Esophagus mucosa (tissue), 1 donor: ENCODE measurements at regions not wholly inside any gene's neighbourhood (a gene's known extent, or its start where the extent isn't known, plus 50 kb on each side); places are given as distances from the start of the nearest gene placed in this dataset.

ENCODE experiments used
- ATAC-seq: fragments of 200-7000 bp; cut with Tn5 transposase; one replicate; pipeline ENCODE4 v1.9.1; 2020
- donor health status: DM: yes; HTN: yes; CAD: no.

DNA sequence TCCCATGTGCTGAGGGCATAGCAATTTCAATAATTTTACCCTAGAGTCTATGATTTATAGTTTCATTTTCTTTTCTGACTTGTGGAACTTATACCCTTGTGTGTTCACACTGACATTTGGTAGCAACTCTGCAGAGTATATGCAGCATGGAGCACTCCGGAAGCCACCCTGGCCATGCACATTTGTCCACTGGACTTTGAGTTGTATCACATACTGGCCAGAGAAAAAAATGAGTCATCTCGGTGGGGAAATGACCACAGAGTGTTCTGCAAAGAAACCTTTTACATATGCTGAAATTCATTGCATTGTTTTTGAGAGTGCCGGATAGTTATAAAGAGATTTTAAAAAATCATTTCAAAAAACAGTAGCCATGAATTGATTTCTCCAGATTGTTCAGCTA is 164.8 kb upstream of the COBL start:
- ATAC-seq = no peak

DNA sequence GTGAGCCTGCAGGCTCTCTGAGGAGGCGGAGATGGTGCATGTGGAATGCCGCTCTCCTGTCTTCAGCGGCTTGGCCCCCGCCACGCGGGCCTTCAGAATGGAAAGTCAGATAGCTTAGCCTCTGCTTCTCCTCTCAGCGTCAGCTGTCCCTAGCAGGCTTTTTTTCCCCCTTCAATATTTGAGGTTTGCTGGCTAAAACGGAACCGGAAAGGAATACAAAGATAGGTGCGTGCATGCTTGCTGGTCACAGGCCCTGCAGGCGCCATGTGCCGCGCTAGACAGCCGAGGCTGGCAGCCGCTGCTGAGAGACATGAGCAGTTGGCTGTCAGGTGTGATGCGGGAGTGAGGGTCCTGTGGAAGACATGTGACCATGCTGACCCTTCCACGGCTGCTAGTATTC is 161.2 kb upstream of the COBL start:
- no peak for ATAC-seq

DNA sequence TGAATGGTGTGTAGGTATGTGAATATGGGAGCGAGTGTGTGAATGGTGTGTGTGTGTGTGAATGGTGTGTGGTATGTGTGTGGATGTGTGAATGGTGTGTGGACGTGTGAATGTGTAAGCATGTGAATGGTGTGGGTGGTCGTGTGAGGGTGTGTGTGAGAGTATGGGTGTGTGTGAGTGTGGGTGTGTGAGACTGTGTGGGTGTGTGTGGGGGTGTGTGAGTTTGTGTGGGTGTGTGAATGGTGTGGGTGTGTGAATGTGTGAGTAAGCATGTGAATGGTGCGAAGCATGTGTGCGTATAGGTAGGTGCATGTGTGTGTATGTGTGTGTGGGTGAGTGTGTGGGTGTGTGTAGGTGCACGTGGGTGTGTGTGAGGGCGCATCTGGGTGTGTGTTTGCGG is 160.7 kb upstream of the COBL start:
- no peak for ATAC-seq

DNA sequence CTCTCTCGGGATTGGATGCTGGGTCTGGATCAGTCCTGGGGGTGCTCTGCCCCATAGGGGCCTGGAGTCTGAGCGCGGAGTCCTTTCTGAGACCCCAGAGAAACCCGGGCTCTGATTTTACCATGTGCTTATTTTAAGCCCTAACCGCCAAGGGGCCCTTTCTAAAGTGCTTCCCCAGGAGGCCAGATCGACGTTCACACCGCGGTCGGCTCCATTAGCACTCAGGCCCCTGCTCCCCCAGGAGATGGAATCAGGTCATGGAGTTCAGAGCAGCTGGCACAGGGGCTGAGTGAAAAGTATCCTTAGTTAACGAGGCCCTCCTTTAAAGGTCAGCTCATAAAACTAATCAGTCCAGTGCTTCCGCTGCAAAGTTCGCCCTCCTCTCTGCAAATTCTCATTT is 159.4 kb upstream of the COBL start:
- ATAC-seq = no peak

DNA sequence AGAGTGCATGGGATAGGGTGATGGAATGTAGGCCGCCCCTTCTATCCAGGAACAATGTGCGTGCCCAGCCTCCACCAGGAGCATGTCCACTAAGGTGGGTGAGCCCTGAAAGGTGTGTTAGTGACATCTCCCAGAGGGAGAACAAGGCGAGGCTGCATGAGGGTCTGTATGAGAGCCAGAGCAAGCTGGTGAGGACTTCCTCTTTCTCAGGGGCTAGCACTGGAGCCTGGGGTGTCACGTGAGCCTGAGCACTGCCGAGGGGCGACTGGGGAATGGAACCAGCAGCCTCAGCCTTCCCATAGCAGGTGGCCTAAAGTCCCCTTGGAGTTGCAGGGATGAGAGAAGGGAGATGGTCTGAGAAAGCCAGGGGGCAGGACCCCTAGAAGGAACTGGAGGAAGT is 156.3 kb upstream of the COBL start:
- no peak for ATAC-seq

DNA sequence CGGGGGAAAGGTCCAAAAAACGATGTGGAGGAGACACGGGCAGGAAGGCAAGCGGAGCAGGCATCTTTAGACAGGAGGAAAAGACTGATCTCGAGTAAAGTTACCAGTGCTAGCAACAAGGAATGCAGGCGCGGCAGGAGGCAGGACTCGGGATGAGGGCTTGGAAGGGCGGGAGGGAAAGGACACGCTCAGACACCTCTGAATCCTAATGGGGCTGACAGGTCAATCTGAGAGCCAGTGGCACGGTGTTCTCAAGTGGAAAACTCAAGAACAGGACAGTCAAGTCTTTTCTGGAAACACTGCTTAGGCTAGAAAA is 155.3 kb upstream of the COBL start:
- ATAC-seq = no peak

DNA sequence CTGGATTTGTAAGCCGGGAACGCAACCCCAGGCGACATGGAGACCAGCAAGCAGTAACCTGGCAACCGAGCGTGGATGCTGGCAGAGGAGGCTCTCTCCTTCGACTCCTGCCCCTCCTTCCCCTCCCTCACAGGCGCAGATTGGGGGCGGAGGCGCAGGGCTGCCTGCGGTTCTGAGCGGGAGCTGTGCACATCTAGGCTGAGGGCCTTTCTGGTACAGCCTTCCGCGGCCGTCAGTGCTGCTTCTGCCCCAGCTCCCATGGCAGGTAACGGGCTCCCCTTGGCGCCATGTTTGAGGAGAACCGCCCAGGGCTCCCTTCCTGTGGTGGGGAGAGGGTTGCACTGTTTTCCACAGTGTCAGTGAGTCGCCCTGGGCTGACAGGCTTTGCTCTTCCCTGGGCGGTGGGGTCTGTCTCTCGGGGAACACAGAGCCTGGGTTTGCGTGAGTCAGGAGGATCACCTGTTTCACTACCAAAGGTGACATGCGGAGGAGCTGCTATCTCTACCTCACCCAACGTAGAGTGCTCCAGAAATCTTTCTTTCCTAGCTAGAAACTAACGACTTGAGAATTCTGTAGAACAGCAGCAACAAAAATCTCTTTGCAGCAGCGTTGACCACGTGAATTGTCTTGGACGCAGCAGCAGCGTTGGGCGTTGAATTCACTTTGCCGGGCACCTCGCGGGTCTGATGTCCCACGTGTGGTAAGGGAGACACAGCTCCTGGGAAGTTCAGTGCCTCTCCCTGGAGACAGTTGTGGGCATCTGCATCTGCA is 154.8 kb upstream of the COBL start:
- ATAC-seq = no peak

DNA sequence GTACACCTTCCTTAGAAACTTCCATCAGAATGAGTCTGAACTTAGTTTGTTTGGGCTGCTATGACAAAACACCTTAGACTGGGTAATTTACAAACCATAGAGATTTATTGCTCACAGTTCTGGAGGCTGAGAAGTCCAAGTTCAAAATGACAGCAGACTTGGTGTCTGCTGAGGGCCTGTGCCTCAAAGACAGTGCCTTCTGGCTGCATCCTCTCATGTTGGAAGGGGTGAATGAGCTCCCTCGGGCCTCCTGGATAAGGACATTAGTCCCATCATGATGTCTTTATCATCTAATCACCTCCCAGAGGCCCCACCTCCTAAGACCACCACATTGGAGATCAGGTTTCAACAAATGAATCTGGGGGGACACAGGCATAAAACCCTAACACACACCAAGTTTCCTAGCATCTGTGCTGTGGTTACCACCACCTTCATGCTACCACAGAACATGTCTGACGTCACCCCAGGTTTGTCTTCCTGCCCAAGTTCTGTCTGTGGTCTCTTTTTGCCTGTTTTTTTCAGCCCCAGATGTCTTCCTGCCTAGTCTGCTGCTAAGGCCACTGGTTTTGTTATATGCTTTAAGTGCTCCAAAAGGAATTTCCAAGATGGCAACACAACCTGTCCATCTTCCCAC is 150.9 kb upstream of the COBL start:
- ATAC-seq = no peak

DNA sequence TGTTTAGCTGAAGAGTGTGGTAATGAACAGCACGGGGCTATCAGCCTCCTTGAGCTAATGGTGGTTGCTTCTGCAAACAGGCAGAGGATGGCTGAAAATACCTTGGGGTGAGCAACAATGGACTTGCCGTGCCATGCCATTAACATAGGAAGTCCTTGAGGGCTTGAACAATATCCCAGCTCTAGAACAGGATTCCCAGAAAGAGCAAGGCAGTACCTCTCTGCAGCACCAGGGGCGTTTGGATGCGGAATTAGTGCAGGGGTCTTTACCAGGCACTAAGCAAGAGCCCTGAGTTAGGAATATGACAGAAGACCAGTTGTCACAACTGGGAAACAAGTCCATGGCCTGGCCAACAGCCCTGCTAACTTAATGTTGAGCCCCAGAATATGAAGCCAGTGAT is 143.2 kb upstream of the COBL start:
- ATAC-seq = no peak

DNA sequence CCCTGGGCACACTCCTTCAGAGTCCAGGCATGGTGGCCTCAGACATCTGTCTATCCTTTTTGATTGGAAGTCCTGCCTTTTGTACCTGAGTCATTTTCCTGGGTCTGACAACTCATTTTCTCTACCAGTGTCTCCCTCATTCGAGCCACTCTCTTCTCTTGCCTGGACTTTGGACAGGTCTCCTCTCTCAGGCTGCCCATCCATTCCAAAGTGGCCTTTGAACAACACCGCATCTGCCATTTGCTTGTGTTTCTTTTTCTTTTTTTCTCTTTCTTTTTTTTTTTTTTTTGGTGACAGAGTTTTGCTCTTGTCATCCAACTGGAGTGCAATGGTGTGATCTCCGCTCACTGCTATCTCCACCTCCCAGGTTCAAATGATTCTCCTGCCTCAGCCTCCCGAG is 142.1 kb upstream of the COBL start:
- no peak for ATAC-seq

DNA sequence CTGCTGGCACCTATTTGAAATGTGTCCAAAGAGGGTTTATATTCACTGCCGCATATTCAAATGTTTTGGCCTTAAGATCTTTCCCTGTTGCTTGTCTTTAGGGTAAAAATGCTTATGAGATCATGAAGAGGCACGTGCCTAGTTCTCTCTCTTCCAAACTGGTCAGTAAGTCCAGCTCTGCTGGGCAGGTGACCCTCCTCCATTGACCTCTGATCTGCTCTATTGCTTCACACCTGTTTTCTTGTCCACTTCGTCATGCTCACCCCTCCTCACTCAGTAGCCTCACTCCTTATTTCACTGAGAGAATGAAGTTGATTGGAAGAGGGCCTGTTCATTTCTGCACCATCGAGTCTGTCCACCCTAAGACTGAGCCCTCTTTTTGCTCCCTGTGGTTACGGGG is 140.5 kb upstream of the COBL start:
- ATAC-seq = no peak

DNA sequence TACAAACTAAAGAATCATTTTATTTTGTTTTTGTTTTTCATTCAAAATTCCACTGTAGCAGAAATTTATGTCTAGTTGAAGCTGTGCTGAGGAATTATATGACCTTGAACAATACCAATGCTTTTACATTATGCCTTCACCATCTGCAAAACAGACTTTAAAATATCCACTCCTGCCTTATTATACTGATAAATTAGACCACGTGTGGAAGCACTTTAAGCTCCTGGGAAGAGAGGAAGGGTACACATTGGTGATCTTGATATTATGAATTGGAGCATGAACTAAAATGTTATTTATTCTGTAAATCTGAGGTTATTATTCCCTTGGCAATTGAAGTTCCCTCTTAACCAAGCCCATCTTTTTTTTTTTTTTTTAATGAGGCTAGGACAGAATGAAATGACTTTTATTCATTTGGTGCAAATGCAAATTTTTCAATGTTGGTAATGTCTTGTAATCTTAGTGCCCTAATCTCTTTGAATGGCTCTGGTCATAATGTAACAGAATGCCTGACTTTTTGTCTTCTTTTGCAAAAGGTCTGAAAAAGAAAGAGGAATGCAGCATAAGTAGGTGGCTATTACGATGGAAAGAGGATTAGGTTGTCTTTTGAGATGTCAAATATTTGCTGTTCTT is 139.9 kb upstream of the COBL start:
- no peak for ATAC-seq

DNA sequence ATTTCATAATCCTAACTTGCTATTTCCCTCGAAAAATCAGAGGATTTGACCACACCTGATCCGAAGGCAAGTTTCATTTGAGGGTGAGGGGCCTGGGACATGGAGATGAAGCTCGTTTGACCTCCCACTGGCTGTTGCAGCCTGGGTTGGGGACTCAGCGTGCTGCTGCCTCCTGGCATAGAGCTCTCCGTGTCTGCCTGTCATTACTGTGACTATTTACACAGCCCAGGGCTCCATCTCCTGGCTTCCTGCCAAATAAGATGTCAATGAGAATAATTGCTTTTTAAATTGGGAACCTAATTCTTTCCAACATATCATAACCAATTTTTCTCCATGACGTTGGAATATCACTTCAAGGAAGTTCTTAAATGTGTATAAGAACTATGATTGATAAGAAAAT is 139.3 kb upstream of the COBL start:
- no peak for ATAC-seq

DNA sequence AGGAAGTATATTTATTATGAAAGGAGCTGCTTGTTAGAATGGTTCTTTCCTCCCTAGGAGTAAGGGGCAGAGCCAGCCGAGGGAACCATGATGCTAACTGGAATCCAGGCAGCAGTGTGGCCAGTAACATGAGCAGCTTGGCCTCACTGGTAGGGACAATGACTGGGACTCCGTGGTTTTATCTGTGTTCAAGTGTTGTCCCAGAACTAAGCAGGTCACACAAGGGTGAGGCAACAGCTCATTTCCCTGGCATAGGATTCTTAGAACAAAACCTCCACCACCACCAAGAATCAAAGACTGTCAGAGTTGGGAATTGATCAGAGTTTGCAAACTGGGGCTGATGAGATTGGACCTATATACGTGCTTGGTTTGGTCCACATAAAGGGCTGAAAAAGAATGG is 138.9 kb upstream of the COBL start:
- no peak for ATAC-seq

DNA sequence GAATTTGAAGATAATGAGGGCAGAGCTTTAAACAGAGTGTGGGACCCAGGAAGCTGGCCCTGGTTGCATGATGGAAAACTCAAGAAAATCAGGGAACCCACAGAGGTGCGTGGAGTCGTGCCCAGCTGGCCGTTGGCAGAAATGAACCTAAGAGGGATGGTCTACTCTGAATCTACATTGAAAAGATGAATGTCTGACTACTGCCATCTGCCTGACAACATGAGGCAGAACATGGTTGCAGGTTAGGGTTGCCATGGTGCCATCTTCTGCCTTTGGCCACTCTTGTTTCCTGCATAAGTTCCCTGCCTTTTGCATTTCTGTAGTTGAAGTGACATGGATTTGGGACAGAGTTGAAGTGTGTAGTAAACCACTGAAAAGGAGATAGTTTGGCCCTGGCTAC is 138.5 kb upstream of the COBL start:
- no peak for ATAC-seq

DNA sequence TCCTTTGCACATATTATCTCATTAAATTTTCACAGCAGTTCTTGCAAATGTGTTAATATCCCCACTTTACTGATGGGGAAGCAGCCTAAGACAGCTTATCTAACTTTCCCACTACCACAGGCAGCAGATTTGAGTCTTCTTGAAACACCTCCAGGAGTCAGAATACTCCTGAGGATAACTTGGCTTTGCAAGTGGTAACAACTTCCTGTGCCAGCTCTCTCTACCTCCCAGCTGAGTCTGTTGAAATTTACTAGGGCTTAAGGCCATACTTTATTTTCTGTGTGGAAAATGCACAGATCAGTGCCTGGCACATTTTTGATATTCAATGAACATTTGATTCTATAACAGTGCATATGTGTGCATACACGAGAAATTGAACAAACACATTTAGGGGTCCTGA is 136.1 kb upstream of the COBL start:
- no peak for ATAC-seq

DNA sequence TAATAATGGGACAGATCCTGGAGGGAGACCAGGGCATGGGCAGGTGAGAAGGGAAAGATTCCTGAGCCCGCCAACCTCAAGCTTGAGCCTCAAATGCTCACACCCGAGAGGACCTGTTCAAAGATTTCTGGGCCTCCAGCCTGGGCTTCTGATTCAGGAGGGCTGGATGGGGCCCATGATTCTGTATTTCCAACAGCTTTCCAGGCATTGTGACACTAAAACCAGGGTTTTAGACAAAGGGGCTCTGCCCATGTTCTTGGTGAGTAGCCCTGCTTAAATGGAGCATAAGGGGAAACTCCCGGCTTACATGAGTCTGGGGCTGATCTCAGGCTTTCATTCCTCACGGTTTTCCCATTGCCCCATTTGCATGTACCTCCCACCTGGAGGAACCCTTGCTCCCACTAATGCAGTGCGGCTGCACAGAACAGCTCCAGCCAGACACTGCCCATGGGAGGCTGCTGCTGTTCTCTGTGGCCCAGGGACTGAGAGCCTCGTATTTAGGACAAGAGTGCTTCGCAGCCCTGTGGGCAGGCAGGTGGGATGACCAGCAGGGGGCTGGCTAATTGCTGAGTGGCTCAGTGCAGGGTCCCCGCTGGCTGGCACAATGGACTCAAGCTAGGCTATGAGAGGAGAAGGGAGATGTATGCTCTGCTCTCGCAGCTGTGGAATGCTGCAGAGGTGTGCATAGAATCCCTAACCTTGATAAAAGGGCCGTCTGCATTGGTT is 135.3 kb upstream of the COBL start:
- ATAC-seq = no peak

DNA sequence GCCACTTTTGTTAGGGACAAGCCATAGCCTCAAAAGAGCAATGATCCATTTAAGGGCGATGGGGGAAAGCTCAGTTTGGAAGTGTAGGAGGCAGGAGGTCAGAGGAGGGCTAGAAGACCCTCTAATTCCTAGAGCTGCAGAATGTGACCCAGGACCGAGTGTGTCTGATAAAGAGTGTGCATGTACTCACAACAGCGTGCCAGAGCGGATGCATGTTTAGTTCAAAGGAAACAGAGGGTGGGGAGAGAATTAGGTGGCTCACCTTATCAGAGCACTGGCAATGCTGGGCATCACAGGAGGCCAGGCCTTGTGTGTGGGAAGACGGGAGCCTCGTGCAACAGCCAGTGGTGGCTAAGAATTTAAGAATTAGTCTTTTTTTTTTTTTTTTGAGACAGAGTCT is 133.9 kb upstream of the COBL start:
- ATAC-seq = no peak

DNA sequence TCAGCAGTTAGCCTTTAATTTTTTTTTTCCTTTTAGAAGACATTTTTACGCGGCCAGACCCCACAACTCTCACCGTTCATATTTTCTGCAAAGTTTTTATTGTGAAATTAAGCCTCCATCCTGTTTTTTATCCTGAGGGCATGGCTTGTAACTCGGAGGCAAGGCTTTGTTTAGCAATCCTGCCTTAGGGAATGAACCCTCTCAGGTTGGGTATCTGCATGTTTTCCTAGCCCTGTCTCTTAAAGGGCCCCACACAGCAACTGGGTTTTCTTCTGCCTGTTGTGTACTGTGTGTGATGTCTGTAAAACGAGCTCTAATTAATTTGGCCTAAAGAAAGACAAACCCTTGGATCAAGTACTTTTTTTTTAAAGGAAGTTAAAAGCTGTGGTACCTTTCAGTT is 130.2 kb upstream of the COBL start:
- no peak for ATAC-seq

DNA sequence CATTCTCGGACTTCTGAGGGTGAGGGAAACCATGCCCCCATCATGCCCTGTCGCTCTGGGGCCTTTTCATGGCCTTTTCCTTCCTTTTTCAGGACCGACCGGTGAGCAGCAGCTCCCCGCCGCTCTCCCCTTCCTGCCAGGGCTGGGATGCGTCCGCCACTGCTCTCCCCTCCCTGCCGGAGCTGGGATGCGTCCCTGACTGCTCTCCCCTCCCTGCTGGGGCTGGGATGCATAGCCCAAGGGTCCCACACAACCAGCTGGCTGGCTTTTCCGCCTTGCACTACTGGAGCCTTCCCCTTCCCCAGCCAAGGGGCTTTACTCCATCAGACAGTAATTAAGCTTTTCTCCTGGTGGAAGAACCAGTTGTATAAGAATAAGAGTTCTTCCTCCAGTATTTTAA is 129.7 kb upstream of the COBL start:
- no peak for ATAC-seq

DNA sequence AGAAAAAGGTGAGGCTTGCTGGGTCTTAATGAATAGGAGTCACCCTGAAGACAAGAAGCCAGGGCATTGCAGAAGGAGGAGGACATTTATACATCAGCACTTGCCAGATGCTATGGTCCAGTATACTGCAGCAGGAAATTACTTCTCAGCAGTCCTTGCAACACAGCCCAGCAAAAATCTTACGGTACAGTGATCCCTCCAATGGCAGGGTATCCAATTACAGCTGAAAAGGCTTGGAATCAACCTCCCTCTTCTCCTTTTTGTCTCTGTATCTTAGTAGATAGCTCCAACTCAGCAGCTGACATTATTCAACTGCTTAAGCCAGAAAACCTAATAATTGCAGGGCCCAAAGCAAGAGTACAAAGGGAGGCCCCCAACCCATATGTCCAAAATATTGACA is 128.3 kb upstream of the COBL start:
- ATAC-seq = no peak

DNA sequence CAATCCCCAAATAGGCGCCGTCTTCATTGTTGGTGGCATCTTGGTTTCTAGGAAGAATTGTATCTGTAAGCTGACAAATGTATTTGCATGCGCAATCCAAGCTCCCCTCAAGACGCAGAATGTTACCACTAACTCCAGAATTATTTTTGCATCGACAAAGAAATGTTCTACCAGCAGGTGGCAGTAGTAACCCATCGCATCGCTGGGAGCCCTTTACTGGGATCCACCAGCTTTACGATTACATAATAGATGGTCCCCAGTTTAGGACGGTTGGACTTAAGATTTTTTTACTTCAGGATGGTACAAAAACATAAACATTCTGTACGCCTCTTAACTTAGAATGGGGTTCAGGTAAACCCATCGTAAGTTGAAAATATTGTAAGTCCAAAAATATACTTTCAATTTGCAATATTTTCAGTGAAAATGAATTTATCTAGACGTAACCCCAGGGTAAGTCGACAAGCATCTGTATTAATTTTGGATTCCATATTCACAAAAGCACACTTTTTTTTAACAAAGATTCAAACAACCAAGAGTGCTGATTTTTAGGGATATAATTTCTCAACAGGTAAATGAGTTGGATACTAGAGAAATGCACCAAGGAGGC is 114.0 kb upstream of the COBL start:
- peak; percentile 42 for ATAC-seq

DNA sequence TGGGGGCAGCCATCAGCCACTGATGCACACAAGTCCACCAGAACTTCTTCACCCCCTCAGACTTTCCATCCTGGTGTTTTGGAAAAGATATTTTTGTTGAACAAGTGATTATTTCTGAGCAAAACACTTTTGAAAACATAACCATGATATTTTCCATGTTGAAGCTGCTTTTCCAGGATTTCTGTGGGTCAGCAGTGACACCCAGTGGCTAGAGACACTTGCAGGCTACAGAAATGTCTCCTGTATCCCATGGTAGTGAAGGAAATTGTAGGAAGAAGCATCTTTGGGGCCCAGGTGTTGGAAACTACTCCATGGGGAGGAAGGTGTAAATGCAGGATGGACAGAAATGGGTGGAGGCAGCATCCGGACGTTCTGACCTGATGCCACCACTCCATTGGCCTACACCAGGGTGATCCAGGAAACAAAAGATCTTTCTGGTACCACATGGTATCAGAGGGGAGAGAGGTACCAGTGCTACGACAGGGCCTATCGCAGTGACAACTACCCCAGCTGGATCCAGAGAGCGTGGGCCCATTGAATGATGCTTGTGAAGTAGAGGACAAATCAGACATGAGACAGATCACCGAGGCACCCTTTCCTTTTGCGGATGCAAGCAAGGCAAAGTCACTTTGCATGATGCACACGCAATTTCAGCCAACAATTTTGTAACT is 111.7 kb upstream of the COBL start:
- ATAC-seq = no peak
